ENCODE measurements at regions not wholly inside any gene's neighbourhood (a gene's known extent, or its start where the extent isn't known, plus 50 kb on each side); places are given as distances from the start of the nearest gene placed in this dataset.

- DNase-seq (ENCODE audit: low read depth in 2 of 2), result no peak
Observed at GRCh38 chr16:82497139-82497538, 129.6 kb upstream of the CDH13 start.

GRCh38 chr16:82488460-82488859, 138.3 kb upstream of the CDH13 start:
- no peak for DNase-seq (ENCODE audit: low read depth in 2 of 2)

DNA sequence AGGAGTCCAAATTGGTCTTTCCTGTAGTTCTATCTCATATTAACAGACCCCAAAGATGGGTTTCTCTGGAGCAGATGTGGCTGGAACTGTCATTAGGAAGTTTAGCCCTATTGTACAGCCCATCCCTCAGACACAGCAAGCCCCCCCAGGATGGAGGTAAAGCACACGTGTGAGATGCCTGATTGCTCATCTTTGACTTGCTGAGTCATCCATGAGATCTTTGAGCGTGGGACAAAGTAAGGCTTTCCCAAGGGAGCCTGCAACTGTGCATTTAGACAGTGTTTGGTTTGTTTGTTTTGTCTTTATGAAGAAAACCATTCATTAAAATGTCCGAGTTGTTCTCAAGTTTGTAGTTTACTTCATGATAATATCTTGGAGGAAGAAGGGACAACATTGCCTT, 145.3 kb upstream of the CDH13 start:
- DNase-seq (ENCODE audit: low read depth in 2 of 2), result no peak

- DNase-seq (ENCODE audit: low read depth in 2 of 2), result no peak
Observed at GRCh38 chr16:82476786-82477185, 150.0 kb upstream of the CDH13 start.

- DNase-seq (ENCODE audit: low read depth in 2 of 2), result no peak
Observed at GRCh38 chr16:82470620-82471152, 156.1 kb upstream of the CDH13 start.

DNA sequence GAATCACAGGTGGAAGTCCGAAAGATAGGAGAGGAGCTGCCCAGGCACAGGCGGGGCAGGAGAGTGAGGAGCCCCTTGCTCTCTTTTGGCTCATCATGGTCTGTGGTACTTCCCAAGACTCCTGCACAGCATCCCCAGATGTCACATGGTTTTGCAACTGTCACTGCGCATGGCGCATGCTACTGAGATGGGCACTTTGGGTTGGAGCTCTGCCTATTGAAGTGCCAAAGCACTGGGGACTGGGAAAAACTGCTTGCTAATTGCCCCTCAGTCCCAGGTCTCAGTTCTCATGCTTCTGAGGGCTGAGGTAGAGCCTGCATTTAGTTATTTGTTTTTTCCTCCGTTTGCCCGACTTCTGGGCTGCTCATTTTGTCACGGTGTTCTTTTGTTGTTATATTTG, 156.8 kb upstream of the CDH13 start:
- DNase-seq (ENCODE audit: low read depth in 2 of 2), result no peak

GRCh38 chr16:82464187-82464586, 162.6 kb upstream of the CDH13 start:
- DNase-seq (ENCODE audit: low read depth in 2 of 2), result no peak

GRCh38 chr16:82460766-82461165, 166.0 kb upstream of the CDH13 start:
- no peak for DNase-seq (ENCODE audit: low read depth in 2 of 2)

- no peak for DNase-seq (ENCODE audit: low read depth in 2 of 2)
Observed at GRCh38 chr16:82459580-82460256, 167.1 kb upstream of the CDH13 start.

- DNase-seq (ENCODE audit: low read depth in 2 of 2), result peak; percentile 9 to 62
Observed at GRCh38 chr16:82456683-82457082, 170.1 kb upstream of the CDH13 start.

- no peak for DNase-seq (ENCODE audit: low read depth in 2 of 2)
Observed at GRCh38 chr16:82454566-82454965, 172.2 kb upstream of the CDH13 start.

- no peak for DNase-seq (ENCODE audit: low read depth in 2 of 2)
Observed at GRCh38 chr16:82454152-82454551, 172.6 kb upstream of the CDH13 start.

DNA sequence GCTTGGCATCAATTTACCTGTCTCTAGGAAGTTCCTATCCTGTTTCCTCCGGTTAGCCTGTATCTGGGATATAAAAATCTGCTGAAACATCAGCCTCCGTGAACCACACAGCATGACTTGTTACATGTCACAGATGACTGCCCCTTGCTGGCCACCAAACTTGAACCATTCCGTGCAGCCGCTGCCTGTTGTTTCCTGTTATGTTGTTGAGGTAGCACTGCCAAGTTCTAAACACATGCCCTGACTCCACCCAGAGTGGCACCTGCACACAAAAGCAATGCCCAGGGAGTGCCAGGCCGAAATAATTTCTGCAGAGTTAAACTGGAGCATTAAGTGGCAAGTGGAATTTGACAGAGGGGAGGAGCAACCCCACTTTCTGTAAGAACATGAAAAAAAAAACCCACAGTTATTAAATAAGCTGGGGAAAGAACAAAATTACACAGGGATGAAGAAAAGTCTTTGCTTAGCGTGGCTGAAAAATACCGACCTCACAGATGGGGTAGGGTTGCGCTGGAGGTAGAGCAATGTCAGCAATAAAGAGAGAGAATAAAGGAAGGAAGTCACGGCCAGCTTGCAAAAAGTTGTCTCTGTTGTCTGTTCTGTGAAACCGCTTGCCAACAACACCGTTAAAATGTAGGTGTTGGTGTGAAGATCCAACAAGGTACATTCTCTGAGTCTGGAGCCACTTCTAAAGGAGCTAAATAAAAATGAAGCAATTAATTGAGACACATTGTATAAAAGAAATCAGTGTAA, 174.6 kb upstream of the CDH13 start:
- DNase-seq (ENCODE audit: low read depth in 2 of 2), result no peak

GRCh38 chr16:82451449-82451848, 175.3 kb upstream of the CDH13 start:
- DNase-seq (ENCODE audit: low read depth in 2 of 2), result no peak

- DNase-seq (ENCODE audit: low read depth in 2 of 2), result no peak
Observed at GRCh38 chr16:82440336-82440735, 186.4 kb upstream of the CDH13 start.

- DNase-seq (ENCODE audit: low read depth in 2 of 2), result peak in 1 of 2 donors; percentile 15
Observed at GRCh38 chr16:82439678-82440293, 187.0 kb upstream of the CDH13 start.

DNA sequence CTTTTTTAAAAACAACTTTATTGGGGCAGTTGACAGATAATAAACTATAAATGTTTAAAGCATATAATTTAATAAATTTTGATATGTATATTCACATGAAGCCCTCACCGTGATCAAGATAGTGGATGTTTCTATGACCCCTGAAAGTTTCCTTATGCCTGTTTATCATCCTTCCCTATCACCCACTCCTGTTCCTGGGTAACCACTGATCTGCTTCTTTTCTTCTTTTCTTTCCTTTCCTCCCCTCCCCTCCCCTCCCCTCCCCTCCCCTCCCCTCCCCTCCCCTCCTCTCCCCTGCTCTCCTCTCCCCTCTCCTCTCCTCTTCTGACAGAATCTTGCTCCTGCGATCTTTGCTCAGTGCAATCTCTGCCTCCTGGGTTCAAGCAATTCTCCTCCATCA, 193.7 kb upstream of the CDH13 start:
- no peak for DNase-seq (ENCODE audit: low read depth in 2 of 2)

DNA sequence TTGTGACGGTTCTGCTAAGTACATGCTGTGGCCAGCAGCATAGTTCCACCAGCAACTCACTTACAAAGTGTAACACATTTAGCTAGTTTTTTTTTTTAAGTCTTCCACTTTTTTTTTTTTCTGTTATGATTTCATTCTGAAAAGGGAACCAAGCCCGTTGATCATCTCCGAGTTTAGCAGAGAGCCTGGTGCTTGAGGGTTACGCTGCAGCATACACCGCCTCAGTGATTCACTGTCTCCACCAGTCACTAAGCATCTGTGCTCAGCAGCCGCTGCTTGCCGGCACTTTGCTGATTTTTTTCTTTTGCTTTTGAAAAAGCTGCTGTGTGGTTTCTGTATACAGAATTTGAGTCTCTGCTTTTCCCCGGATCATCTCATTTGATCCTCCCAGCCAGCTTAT, 194.5 kb upstream of the CDH13 start:
- DNase-seq (ENCODE audit: low read depth in 2 of 2), result no peak

GRCh38 chr16:82425661-82426060, 201.1 kb upstream of the CDH13 start:
- no peak for DNase-seq (ENCODE audit: low read depth in 2 of 2)

DNA sequence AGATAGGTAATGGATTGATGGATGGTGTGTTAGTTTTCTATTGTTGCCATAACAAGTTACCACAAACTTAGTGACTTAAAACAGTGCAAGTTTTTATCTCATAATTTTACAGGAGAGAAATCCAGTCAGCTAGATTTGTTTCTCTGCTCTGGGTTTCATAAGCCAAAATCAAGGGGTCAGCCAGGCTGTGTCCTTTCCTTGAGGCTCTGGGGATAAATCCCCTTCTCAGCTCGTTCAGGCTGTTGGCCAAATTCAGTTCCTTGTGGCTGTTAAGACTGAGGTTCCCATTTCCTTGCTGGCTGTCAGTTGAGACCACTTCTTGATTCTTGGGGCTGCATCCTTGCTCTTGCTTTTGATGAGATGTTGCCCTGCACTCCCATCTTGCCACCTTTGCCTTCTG, 204.9 kb upstream of the CDH13 start:
- no peak for DNase-seq (ENCODE audit: low read depth in 2 of 2)

DNA sequence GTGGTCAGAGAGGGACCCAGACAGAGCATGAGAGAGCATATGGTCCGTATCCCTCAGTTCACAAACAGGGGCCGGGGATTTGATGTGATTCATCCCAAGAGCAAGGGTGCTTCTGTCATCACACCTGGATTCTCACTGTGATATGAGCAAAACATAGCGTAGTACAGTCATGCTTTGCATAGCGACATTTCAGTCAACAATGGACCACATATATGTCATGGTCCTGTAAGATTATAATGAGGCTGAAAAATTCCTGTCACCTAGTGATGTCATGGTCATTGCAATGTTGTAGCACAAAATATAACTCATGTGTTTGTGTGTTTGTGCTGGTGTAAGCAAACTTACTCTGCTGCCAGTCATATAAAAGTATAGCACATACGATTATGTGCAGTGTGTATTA, 207.4 kb upstream of the CDH13 start:
- DNase-seq (ENCODE audit: low read depth in 2 of 2), result no peak

DNA sequence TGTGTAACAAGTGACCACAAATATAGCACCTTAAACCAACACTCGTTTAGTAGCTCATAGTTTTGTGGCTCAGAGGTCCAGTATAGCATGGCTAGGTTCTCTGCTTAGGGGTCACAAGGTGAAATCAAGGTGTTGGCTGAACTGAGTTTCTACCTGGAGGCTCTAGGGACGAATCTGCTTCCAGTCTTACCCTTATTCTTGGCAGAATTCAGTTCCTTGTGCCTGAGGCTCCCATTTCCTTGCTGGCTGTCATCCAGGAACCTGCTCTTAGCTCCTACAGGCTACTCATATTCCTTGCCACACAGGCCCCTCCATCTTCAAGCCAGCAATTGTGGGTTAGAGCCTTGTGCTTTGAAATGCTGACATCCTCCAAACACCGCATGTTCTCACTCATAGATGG, 212.3 kb upstream of the CDH13 start:
- no peak for DNase-seq (ENCODE audit: low read depth in 2 of 2)

- DNase-seq (ENCODE audit: low read depth in 2 of 2), result no peak
Observed at GRCh38 chr16:82412770-82413169, 214.0 kb upstream of the CDH13 start.
